ENCODE measurements at regions not wholly inside any gene's neighbourhood (a gene's known extent, or its start where the extent isn't known, plus 50 kb on each side); places are given as distances from the start of the nearest gene placed in this dataset.

DNA sequence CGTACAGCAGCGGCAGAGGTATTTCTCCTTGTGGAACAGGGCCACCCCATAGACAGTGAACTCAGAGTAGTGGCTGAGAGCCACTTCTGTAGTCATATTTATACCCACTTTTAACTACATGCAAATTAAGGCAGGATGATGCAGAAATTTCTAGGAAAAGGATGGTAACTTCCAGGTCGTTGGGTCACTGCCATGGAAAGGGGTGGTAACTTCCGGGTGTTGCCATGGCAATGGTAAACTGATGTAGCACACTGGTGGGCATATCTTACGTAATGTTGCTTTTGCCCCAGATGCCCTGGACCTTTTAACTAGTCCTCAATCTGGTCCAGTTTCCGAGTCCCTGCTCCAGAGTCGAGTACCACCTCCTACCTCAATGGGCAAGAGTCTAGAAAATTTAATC, 154.8 kb upstream of the AGA start:
- FAIRE-seq (no peak), DNase-seq (no peak)
- TF ChIP-seq, protein P1, sequence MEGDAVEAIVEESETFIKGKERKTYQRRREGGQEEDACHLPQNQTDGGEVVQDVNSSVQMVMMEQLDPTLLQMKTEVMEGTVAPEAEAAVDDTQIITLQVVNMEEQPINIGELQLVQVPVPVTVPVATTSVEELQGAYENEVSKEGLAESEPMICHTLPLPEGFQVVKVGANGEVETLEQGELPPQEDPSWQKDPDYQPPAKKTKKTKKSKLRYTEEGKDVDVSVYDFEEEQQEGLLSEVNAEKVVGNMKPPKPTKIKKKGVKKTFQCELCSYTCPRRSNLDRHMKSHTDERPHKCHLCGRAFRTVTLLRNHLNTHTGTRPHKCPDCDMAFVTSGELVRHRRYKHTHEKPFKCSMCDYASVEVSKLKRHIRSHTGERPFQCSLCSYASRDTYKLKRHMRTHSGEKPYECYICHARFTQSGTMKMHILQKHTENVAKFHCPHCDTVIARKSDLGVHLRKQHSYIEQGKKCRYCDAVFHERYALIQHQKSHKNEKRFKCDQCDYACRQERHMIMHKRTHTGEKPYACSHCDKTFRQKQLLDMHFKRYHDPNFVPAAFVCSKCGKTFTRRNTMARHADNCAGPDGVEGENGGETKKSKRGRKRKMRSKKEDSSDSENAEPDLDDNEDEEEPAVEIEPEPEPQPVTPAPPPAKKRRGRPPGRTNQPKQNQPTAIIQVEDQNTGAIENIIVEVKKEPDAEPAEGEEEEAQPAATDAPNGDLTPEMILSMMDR (IDR thresholded peaks at IDR 0.05; ENCODE audit: borderline replicate concordance, extremely low read depth, insufficient read depth), result no peak

DNA sequence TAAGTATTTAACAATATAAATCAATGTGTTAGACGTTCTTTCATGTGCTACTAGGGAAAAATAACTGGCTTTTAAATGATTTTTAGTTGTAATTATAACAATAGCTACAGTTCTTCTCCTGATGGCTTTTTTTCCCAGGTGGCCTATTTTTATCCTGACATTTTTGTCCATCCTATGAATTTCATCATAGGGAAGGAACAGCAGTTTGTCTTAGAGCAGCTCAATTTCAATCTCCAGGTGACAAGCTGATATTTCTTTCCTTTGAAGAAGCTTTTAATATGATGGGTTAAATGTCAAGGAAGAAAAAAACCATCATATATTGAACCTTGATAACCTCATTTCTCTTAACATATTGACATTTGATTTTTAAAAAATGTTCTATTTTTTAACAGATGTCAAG, 163.0 kb upstream of the AGA start:
- TF ChIP-seq, protein P1 (IDR thresholded peaks at IDR 0.05; ENCODE audit: borderline replicate concordance, extremely low read depth, insufficient read depth), result no peak
- H3K9ac ChIP-seq (ENCODE audit: low read length in 3 of 3), result no peak overlapping the region
- intact Hi-C loops (cut with DNase I), result no loop called here
- no peaks in the 10 kb centered on the region for H3K9me3 ChIP-seq (ENCODE audit: control insufficient read depth in 2 of 3, insufficient read depth in 1 of 3, low read length in 3 of 3)
- FAIRE-seq (no peak), DNase-seq (no peak)
- no peak overlapping the region for H3K4me3 ChIP-seq (ENCODE audit: low read length in 3 of 3)
- no peaks in the 10 kb centered on the region for H3K36me3 ChIP-seq (ENCODE audit: control insufficient read depth in 2 of 3, insufficient read depth in 3 of 3, low read length in 3 of 3)
- H3K4me1 ChIP-seq (ENCODE audit: control insufficient read depth in 2 of 3, insufficient read depth in 2 of 3, low read depth in 1 of 3, low read length in 3 of 3), result no peaks in the 10 kb centered on the region
- no peaks in the 10 kb centered on the region for H3K27me3 ChIP-seq (ENCODE audit: control insufficient read depth, insufficient read depth, low read length)
- no peak overlapping the region for H3K27ac ChIP-seq (ENCODE audit: low read depth in 2 of 2, low read length in 2 of 2)

More for the DNA sequence above, 154.8 kb upstream of the AGA start:
- H3K27ac ChIP-seq (ENCODE audit: low read depth in 2 of 2, low read length in 2 of 2), result no peak overlapping the region
- no peak overlapping the region for H3K4me3 ChIP-seq (ENCODE audit: low read length in 3 of 3)
- H3K4me1 ChIP-seq (ENCODE audit: control insufficient read depth in 2 of 3, insufficient read depth in 2 of 3, low read depth in 1 of 3, low read length in 3 of 3), result no peaks in the 10 kb centered on the region
- no peaks in the 10 kb centered on the region for H3K36me3 ChIP-seq (ENCODE audit: control insufficient read depth in 2 of 3, insufficient read depth in 3 of 3, low read length in 3 of 3)
- H3K9me3 ChIP-seq (ENCODE audit: control insufficient read depth in 2 of 3, insufficient read depth in 1 of 3, low read length in 3 of 3), result no peaks in the 10 kb centered on the region
- no peak overlapping the region for H3K9ac ChIP-seq (ENCODE audit: low read length in 3 of 3)
- intact Hi-C loops (cut with DNase I), result no loop called here
- no peaks in the 10 kb centered on the region for H3K27me3 ChIP-seq (ENCODE audit: control insufficient read depth, insufficient read depth, low read length)

DNA sequence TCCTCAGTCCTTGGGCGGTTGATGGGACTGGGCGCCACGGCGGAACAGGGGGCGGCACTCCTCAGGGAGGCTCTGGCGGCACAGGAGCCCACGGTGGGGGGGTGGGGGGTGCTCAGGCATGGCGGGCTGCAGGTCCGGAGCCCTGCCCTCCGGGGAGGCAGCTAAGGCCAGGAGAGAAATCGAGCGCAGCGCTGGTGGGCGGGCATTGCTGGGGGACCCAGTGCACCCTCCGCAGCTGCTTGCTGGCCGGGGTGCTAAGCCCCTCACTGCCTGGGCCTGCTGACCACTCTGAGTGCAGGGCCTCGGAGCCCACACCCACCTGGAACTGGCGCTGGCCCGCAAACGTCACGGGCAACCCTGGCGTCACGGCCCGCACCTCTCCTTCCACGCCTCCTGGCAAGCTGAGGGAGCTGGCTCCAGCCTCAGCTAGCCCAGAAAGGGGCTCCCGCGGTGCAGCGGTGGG, 164.9 kb upstream of the AGA start:
- H3K9ac ChIP-seq (ENCODE audit: low read length in 3 of 3), result no peak overlapping the region
- no peak for FAIRE-seq
- no peaks in the 10 kb centered on the region for H3K27me3 ChIP-seq (ENCODE audit: control insufficient read depth, insufficient read depth, low read length)
- H3K9me3 ChIP-seq (ENCODE audit: control insufficient read depth in 2 of 3, insufficient read depth in 1 of 3, low read length in 3 of 3), result no peaks in the 10 kb centered on the region
- peak in 1 of 5 donors; percentile 51 for DNase-seq
- TF ChIP-seq, protein P1 (IDR thresholded peaks at IDR 0.05; ENCODE audit: borderline replicate concordance, extremely low read depth, insufficient read depth), result no peak
- H3K27ac ChIP-seq (ENCODE audit: low read depth in 2 of 2, low read length in 2 of 2), result no peak overlapping the region
- no peak overlapping the region for H3K4me3 ChIP-seq (ENCODE audit: low read length in 3 of 3)
- H3K4me1 ChIP-seq (ENCODE audit: control insufficient read depth in 2 of 3, insufficient read depth in 2 of 3, low read depth in 1 of 3, low read length in 3 of 3), result no peaks in the 10 kb centered on the region
- no peaks in the 10 kb centered on the region for H3K36me3 ChIP-seq (ENCODE audit: control insufficient read depth in 2 of 3, insufficient read depth in 3 of 3, low read length in 3 of 3)
- intact Hi-C loops (cut with DNase I), result no loop called here

Measured in kidney (tissue), 13 donors.